ENCODE measurements at regions not wholly inside any gene's neighbourhood (a gene's known extent, or its start where the extent isn't known, plus 50 kb on each side); places are given as distances from the start of the nearest gene placed in this dataset.
"Not testable (repeated sequence)": the region's sequence is repeated elsewhere in the genome, so short reads cannot be mapped to it uniquely, and the experiment has no call there.

- TF ChIP-seq EZH2 (IDR thresholded peaks at IDR 0.05; ENCODE audit: borderline replicate concordance, low read depth, low read length, severe bottlenecking); CTCF (IDR thresholded peaks at IDR 0.05; ENCODE audit: borderline replicate concordance, extremely low read depth, low read length, poor library complexity, severe bottlenecking): not testable (repeated sequence)
These were observed 310.9 kb upstream of the MEX3C start for GRCh38 chr18:51508410-51508809.
